HepG2 (cell line): ENCODE measurements at regions not wholly inside any gene's neighbourhood (a gene's known extent, or its start where the extent isn't known, plus 50 kb on each side); places are given as distances from the start of the nearest gene placed in this dataset.

Experiments used
- ATAC-seq: fragments of 200-7000 bp; cut with Tn5 transposase; 3 replicates; pipeline ENCODE4 v1.9.1; 2020; ENCODE audit warnings: mild to moderate bottlenecking, moderate library complexity
- BruUV-seq: library from RNA; stranded (reverse); fragments of 400-500 nt; replicated peaks from 2 replicates; lab custom pipeline; 2021; lab: Mats Ljungman, UMichigan
- CTCF ChIA-PET: fragments of 300-600 bp; formaldehyde crosslinking; extraction: SDS; loops from one replicate; lab custom pipeline; 2021; ENCODE audit warnings: low total read pairs, inconsistent platforms, low intra/inter-chr PET ratio; lab: Yijun Ruan, JAX
- POLR2A ChIA-PET: fragments of 350-600 bp; sonication (Branson Sonifier 250); formaldehyde crosslinking; loops from one replicate; lab custom pipeline; 2020; ENCODE audit warnings: antibody characterized with exemption, inconsistent platforms; lab: Yijun Ruan, JAX
- DNase-seq: peaks from one replicate; pipeline ENCODE4 v3.0.0-alpha.2; 2015; ENCODE audit warnings: low spot score
- FAIRE-seq: peaks from 3 replicates; lab custom pipeline; 2011; peaks lifted over from hg19 to GRCh38; lab: Jason Lieb, UNC
- H2AFZ ChIP-seq: one replicate; pipeline ENCODE4 v1.6.1; 2011; ENCODE audit warnings: low read length, inconsistent platforms
- H3K27ac ChIP-seq: fragments of 300-600 bp; 3 replicates; pipeline ENCODE4 v1.8.0; 2011; ENCODE audit warnings: mixed run types, mild to moderate bottlenecking, mixed read lengths, low read length, inconsistent platforms; ENCODE audit not compliant: insufficient read depth; ENCODE audit errors: extremely low read length
- H3K27me3 ChIP-seq, 2 experiments: fragments of 200-600 bp in 1 of 2; 2 replicates in 1 of 2; 3 replicates in 1 of 2; pipeline versions ENCODE4 v1.6.0 to v1.8.0; 2011; ENCODE audit warnings: low read length in 2 of 2, mild to moderate bottlenecking in 2 of 2, moderate library complexity in 2 of 2, inconsistent platforms in 1 of 2; ENCODE audit not compliant: insufficient read depth in 2 of 2, control insufficient read depth in 1 of 2
- H3K36me3 ChIP-seq, 2 experiments: fragments of 200-600 bp in 1 of 2; replicated peaks in 1 of 2; 2 replicates in 1 of 2; 3 replicates in 1 of 2; pipeline versions ENCODE4 v1.5.1 to v1.8.0; 2011; ENCODE audit warnings: low read length in 2 of 2, inconsistent platforms in 1 of 2; ENCODE audit not compliant: insufficient read depth in 2 of 2, control insufficient read depth in 1 of 2
- H3K4me1 ChIP-seq: 2 replicates; pipeline ENCODE4 v1.5.1; 2012; ENCODE audit warnings: low read length, inconsistent platforms; ENCODE audit not compliant: insufficient read depth
- H3K4me2 ChIP-seq: 2 replicates; pipeline ENCODE4 v1.6.0; 2011; ENCODE audit warnings: low read depth, low read length, inconsistent platforms
- H3K4me3 ChIP-seq, 3 experiments: fragments of 200-600 bp in 1 of 3; sonication (generic), shearing (Covaris generic) in 1 of 3; replicated peaks in 1 of 3; 2 replicates each; pipeline ENCODE4 v1.5.1; 2011 to 2016; ENCODE audit warnings: low read length in 3 of 3, inconsistent platforms in 2 of 3, low read depth in 2 of 3, mild to moderate bottlenecking in 2 of 3, control low read depth in 1 of 3, mixed read lengths in 1 of 3; ENCODE audit not compliant: insufficient read depth in 1 of 3
- H3K79me2 ChIP-seq: one replicate; pipeline ENCODE4 v1.6.1; 2011; ENCODE audit warnings: low read length, inconsistent platforms; ENCODE audit not compliant: insufficient read depth
- H3K9ac ChIP-seq: 2 replicates; pipeline ENCODE4 v1.6.0; 2011; ENCODE audit warnings: mild to moderate bottlenecking, low read depth, low read length, inconsistent platforms; ENCODE audit not compliant: insufficient read depth
- H3K9me3 ChIP-seq: 2 replicates; pipeline ENCODE4 v1.5.1; 2012; ENCODE audit warnings: mild to moderate bottlenecking, low read length
- H4K20me1 ChIP-seq: 2 replicates; pipeline ENCODE4 v1.6.0; 2011; ENCODE audit warnings: inconsistent platforms, mild to moderate bottlenecking, low read length, moderate library complexity; ENCODE audit not compliant: insufficient read depth
- ATF7 ChIP-seq, 2 experiments: fragments of 450-650 bp in 1 of 2; sonication (generic) in 1 of 2; formaldehyde crosslinking in 1 of 2; IDR thresholded peaks; 2 replicates each; pipeline versions ENCODE4 v1.4.0 to v1.6.1; 2016 to 2020; ENCODE audit warnings: antibody characterized with exemption in 1 of 2, mild to moderate bottlenecking in 1 of 2, missing genetic modification reagents in 1 of 2
- BCL3 ChIP-seq: sonication (generic); formaldehyde crosslinking; IDR thresholded peaks from 2 replicates; pipeline ENCODE4 v1.5.1; 2020; ENCODE audit warnings: mild to moderate bottlenecking, missing genetic modification reagents, moderate library complexity
- CREB1 ChIP-seq, 2 experiments: fragments of 450-650 bp in 1 of 2; IDR thresholded peaks; 2 replicates each; pipeline ENCODE4 v1.6.1; 2016 to 2017; ENCODE audit warnings: control low read depth in 1 of 2, mild to moderate bottlenecking in 1 of 2, missing compliant biosample characterization in 1 of 2, missing genetic modification characterization in 1 of 2
- MTF1 ChIP-seq: sonication (generic); formaldehyde crosslinking; IDR thresholded peaks from 2 replicates; pipeline ENCODE4 v1.5.0; 2020; ENCODE audit warnings: missing genetic modification reagents
- MYNN ChIP-seq: sonication (generic); formaldehyde crosslinking; IDR thresholded peaks from 2 replicates; pipeline ENCODE4 v1.4.0; 2020; ENCODE audit warnings: mild to moderate bottlenecking, low read depth, missing genetic modification reagents
- NAIF1 ChIP-seq: sonication (generic); formaldehyde crosslinking; IDR thresholded peaks from 2 replicates; pipeline ENCODE4 v1.5.0; 2020; ENCODE audit warnings: mild to moderate bottlenecking, missing genetic modification reagents, borderline replicate concordance
- RBM22 ChIP-seq: fragments of 200-400 bp; formaldehyde crosslinking; optimal IDR thresholded peaks from 2 replicates; pipeline ENCODE3; 2017; ENCODE audit warnings: mild to moderate bottlenecking, low read length, moderate library complexity
- RORA ChIP-seq: sonication (generic); formaldehyde crosslinking; IDR thresholded peaks from 2 replicates; pipeline ENCODE4 v1.5.0; 2020; ENCODE audit warnings: mild to moderate bottlenecking, missing genetic modification reagents, moderate library complexity
- ZBTB38 ChIP-seq: sonication (generic); formaldehyde crosslinking; IDR thresholded peaks from 2 replicates; pipeline ENCODE4 v1.5.1; 2020; ENCODE audit warnings: mild to moderate bottlenecking, missing genetic modification reagents
- ZNF142 ChIP-seq: sonication (generic); formaldehyde crosslinking; IDR thresholded peaks from 2 replicates; pipeline ENCODE4 v1.4.0; 2020; ENCODE audit warnings: missing genetic modification reagents
- WGBS: methylation state at CpG from one replicate; pipeline ENCODE4 v1.1.6; 2017; ENCODE audit warnings: low lambda C conversion rate; 5-methylcytosine and 5-hydroxymethylcytosine counted together
- in situ Hi-C: cut with HindIII; loops from 2 replicates; pipeline ENCODE4 v1.10.0; 2017; ENCODE audit warnings: low pct_unique_long_range_greater_than_20kb; ENCODE audit not compliant: extremely low pct_ligation_motif_present
- intact Hi-C: fragments of 100-400 bp; cut with micrococcal nuclease; formaldehyde crosslinking; loops from one replicate; pipeline ENCODE4 v1.10.0; 2022; ENCODE audit not compliant: unreplicated experiment
- TF ChIP-seq, protein P1 (sequence below): sonication (generic); formaldehyde crosslinking; IDR thresholded peaks from 2 replicates; pipeline ENCODE4 v1.4.0; 2020; ENCODE audit warnings: mild to moderate bottlenecking, missing genetic modification reagents

DNA sequence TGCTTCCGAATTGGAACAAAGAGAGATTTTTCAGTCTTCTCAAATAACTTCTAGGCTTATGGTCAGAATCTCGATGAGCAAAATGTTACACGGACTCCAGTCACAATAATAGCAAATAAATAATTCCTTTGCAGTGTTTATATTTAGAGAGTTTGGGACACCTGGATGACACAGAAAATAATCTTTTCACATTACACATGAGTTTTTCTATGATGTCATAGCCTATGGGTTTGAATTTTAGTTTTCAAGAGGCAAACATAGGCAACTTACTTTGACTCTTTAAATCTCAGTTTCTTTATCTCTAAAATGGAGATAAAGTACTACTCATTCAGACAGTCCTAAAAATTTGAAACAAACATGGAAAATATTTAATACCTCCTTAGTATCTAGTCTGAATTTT is 372.0 kb downstream of the HAPSTR1 start:
- CTCF ChIA-PET: no interaction called here
- ATAC-seq: no peak
- no peaks in the 10 kb centered on the region for H3K79me2 ChIP-seq
- no TSS peak for BruUV-seq
- POLR2A ChIA-PET: no interaction called here
- no peak for DNase-seq
- TF ChIP-seq RBM22 (no peak), RORA (CRISPR knock-in tag) (no peak), NAIF1 (CRISPR knock-in tag) (no peak), ATF7 (IDR thresholded peaks at IDR 0.05) (peak; percentile 85), ATF7 (CRISPR knock-in tag; IDR thresholded peaks at IDR 0.05) (no peak), CREB1 (IDR thresholded peaks at IDR 0.05) (peak; percentile 81), CREB1 (CRISPR knock-in tag; IDR thresholded peaks at IDR 0.05) (no peak), MYNN (CRISPR knock-in tag) (no peak)
- 7% methylated on average over 3 of the region's 3 CpGs for WGBS
- no peak overlapping the region for H2AFZ ChIP-seq
- in situ Hi-C loops: no loop called here
- H3K9ac ChIP-seq: no peak overlapping the region
- no peaks in the 10 kb centered on the region for H3K9me3 ChIP-seq
- H3K27ac ChIP-seq: no peak overlapping the region
- H3K4me3 ChIP-seq: no peak overlapping the region
- no peaks in the 10 kb centered on the region for H4K20me1 ChIP-seq
- FAIRE-seq: no peak
- intact Hi-C loops: no loop called here
- no peak overlapping the region for H3K4me2 ChIP-seq
- H3K27me3 ChIP-seq: 0 out of 5 replicates have a peak, but pooled peaks cover 0 to 4% of the 10 kb centered on the region in 2 experiments
- no peaks in the 10 kb centered on the region for H3K36me3 ChIP-seq
- no peaks in the 10 kb centered on the region for H3K4me1 ChIP-seq

DNA sequence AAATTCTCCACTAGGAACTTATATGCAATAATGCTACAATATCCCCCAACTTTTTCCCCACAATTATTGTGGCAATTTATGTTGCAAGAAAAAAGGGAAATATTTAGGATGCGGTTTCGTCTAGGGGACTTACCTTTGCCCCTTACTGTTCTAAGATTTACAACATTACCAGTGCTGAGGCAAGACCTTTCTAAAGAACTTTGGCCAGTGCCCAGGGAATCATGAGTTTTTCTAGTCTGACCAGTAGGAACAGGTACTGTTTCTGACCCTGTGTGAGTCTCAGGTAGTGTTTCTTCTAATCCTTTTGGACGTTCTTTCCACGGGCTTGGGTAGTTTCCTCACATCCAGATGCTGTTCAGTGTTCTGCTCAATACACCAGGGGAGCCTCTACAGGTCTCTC is 373.7 kb downstream of the HAPSTR1 start:
- no peak overlapping the region for H3K4me2 ChIP-seq
- H3K27ac ChIP-seq: no peak overlapping the region
- no peaks in the 10 kb centered on the region for H3K4me1 ChIP-seq
- H3K4me3 ChIP-seq: no peak overlapping the region
- H3K27me3 ChIP-seq: no peaks in the 10 kb centered on the region
- intact Hi-C loops (no loop called here), in situ Hi-C loops (no loop called here)
- ATAC-seq (no peak), DNase-seq (no peak), FAIRE-seq (no peak)
- no peaks in the 10 kb centered on the region for H4K20me1 ChIP-seq
- no peaks in the 10 kb centered on the region for H3K36me3 ChIP-seq
- BruUV-seq: no TSS peak
- H3K9me3 ChIP-seq: no peaks in the 10 kb centered on the region
- CTCF ChIA-PET: no interaction called here
- H2AFZ ChIP-seq: no peak overlapping the region
- no peak overlapping the region for H3K9ac ChIP-seq
- WGBS: 2% methylated on average over 4 of the region's 4 CpGs
- POLR2A ChIA-PET: no interaction called here
- no peaks in the 10 kb centered on the region for H3K79me2 ChIP-seq
- TF ChIP-seq BCL3 (CRISPR knock-in tag) (no peak), ZNF142 (CRISPR knock-in tag) (no peak), ZBTB38 (CRISPR knock-in tag) (no peak), MTF1 (CRISPR knock-in tag) (no peak)
- TF ChIP-seq, protein P1, sequence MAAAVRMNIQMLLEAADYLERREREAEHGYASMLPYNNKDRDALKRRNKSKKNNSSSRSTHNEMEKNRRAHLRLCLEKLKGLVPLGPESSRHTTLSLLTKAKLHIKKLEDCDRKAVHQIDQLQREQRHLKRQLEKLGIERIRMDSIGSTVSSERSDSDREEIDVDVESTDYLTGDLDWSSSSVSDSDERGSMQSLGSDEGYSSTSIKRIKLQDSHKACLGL: no peak
